Loucy (cell line): ENCODE measurements at regions not wholly inside any gene's neighbourhood (a gene's known extent, or its start where the extent isn't known, plus 50 kb on each side); places are given as distances from the start of the nearest gene placed in this dataset.
"Not testable (repeated sequence)": the region's sequence is repeated elsewhere in the genome, so short reads cannot be mapped to it uniquely, and the experiment has no call there.

Experiments used
- H2AFZ ChIP-seq: fragments of 200-600 bp; sonication (generic); 2 replicates; pipeline ENCODE4 v1.6.0; 2016; ENCODE audit warnings: antibody characterized with exemption, mild to moderate bottlenecking, low read length, moderate library complexity
- H3F3A ChIP-seq: fragments of 200-600 bp; 2 replicates; pipeline ENCODE4 v1.6.0; 2016; ENCODE audit warnings: antibody characterized with exemption, low read depth, mild to moderate bottlenecking
- H3K27me3 ChIP-seq: fragments of 200-600 bp; sonication (generic); 2 replicates; pipeline ENCODE4 v1.6.1; 2014; ENCODE audit warnings: low read length, mild to moderate bottlenecking; ENCODE audit not compliant: insufficient read depth, poor library complexity, severe bottlenecking
- H3K36me3 ChIP-seq: fragments of 200-600 bp; sonication (generic); 2 replicates; pipeline ENCODE4 v1.6.1; 2016; ENCODE audit warnings: low read length; ENCODE audit not compliant: insufficient read depth
- H3K4me1 ChIP-seq: fragments of 200-600 bp; sonication (generic); 2 replicates; pipeline ENCODE4 v1.5.1; 2014; ENCODE audit warnings: low read length, mild to moderate bottlenecking; ENCODE audit not compliant: insufficient read depth, poor library complexity, severe bottlenecking
- H3K4me2 ChIP-seq: fragments of 200-600 bp; sonication (generic); 2 replicates; pipeline ENCODE4 v1.6.0; 2014; ENCODE audit warnings: antibody characterized with exemption, low read length, low read depth, mild to moderate bottlenecking; ENCODE audit not compliant: poor library complexity, severe bottlenecking
- H3K4me3 ChIP-seq: fragments of 200-600 bp; sonication (generic); 2 replicates; pipeline ENCODE4 v1.5.1; 2014; ENCODE audit warnings: low read length, mild to moderate bottlenecking, mixed read lengths; ENCODE audit not compliant: poor library complexity, severe bottlenecking
- H3K79me2 ChIP-seq: fragments of 200-600 bp; sonication (generic); 2 replicates; pipeline ENCODE4 v1.6.1; 2014; ENCODE audit warnings: low read length; ENCODE audit not compliant: insufficient read depth
- H3K9ac ChIP-seq: fragments of 200-600 bp; sonication (generic); 2 replicates; pipeline ENCODE4 v1.6.0; 2014; ENCODE audit warnings: mild to moderate bottlenecking, low read depth, low read length, moderate library complexity; ENCODE audit not compliant: poor library complexity, severe bottlenecking
- H3K9me2 ChIP-seq: fragments of 200-600 bp; sonication (generic); replicated peaks from 2 replicates; pipeline ENCODE4 v1.6.1; 2016; ENCODE audit warnings: low read depth, low read length, mixed read lengths
- H3K9me3 ChIP-seq: fragments of 200-600 bp; sonication (generic); 2 replicates; pipeline ENCODE4 v1.6.1; 2014; ENCODE audit warnings: mild to moderate bottlenecking, antibody characterized with exemption, low read length, low read depth; ENCODE audit not compliant: insufficient read depth
- H4K20me1 ChIP-seq: fragments of 200-600 bp; sonication (generic); 2 replicates; pipeline ENCODE4 v1.6.0; 2014; ENCODE audit warnings: antibody characterized with exemption, low read length, mild to moderate bottlenecking; ENCODE audit not compliant: insufficient read depth, poor library complexity, severe bottlenecking
- CTCF ChIP-seq: fragments of 200-600 bp; sonication (generic); conservative IDR thresholded peaks from 2 replicates; pipeline ENCODE4 v1.5.1; 2014; ENCODE audit warnings: mild to moderate bottlenecking, antibody characterized with exemption, low read length
- EZH2phosphoT487 ChIP-seq: fragments of 200-600 bp; IDR thresholded peaks from 2 replicates; pipeline ENCODE4 v1.6.1; 2018; ENCODE audit warnings: antibody characterized with exemption, mild to moderate bottlenecking, moderate library complexity, borderline replicate concordance

GRCh38 chr5:29460971-29461559 is 1732.4 kb upstream of the CDH6 start:
- H2AFZ ChIP-seq: no peak overlapping the region
- H3K9me3 ChIP-seq: no peaks in the 10 kb centered on the region
- TF ChIP-seq CTCF (no peak), EZH2phosphoT487 (no peak)
- H3K4me3 ChIP-seq: no peak overlapping the region
- no peaks in the 10 kb centered on the region for H3K36me3 ChIP-seq
- no peaks in the 10 kb centered on the region for H3K79me2 ChIP-seq
- H3K27me3 ChIP-seq: no peaks in the 10 kb centered on the region
- no peak overlapping the region for H3K4me2 ChIP-seq
- H3K4me1 ChIP-seq: no peaks in the 10 kb centered on the region
- H4K20me1 ChIP-seq: no peaks in the 10 kb centered on the region
- H3K9ac ChIP-seq: no peak overlapping the region
- no peaks in the 10 kb centered on the region for H3K9me2 ChIP-seq
- no peaks in the 10 kb centered on the region for H3F3A ChIP-seq

- not testable (repeated sequence) for H3K9ac ChIP-seq, H3K9me3 ChIP-seq, H2AFZ ChIP-seq, H3K36me3 ChIP-seq, H3K4me3 ChIP-seq, H3F3A ChIP-seq, H3K4me1 ChIP-seq, H3K9me2 ChIP-seq, H3K79me2 ChIP-seq, H4K20me1 ChIP-seq, H3K27me3 ChIP-seq, H3K4me2 ChIP-seq
Measured at GRCh38 chr5:29451004-29451403, 1742.5 kb upstream of the CDH6 start.

DNA sequence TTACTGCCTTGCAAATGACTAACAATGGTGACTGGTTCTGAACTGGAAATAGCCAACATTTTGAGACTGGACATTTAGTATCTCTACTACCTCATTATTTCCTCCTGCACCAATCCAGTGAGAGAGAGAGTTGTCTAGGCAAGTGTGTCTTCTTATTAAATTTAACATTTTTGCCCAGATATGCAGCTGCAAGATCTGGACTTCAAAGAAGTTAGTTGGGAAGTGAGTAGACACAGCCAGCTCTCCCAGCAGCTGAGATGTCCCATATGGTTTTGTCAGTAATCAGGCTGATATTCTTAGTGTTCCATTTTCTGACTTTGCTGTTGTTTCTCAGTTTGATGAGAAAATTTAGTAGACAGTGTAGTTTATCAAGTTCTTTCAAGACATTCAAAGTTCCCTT is 1778.8 kb upstream of the CDH6 start:
- no peak overlapping the region for H3K9ac ChIP-seq
- H4K20me1 ChIP-seq: no peaks in the 10 kb centered on the region
- no peaks in the 10 kb centered on the region for H3F3A ChIP-seq
- H3K9me2 ChIP-seq: 0 out of 2 replicates have a peak, but pooled peaks cover 4% of the 10 kb centered on the region
- H3K9me3 ChIP-seq: no peaks in the 10 kb centered on the region
- H3K4me1 ChIP-seq: no peaks in the 10 kb centered on the region
- H3K4me2 ChIP-seq: no peak overlapping the region
- H3K27me3 ChIP-seq: no peaks in the 10 kb centered on the region
- H3K36me3 ChIP-seq: no peaks in the 10 kb centered on the region
- H2AFZ ChIP-seq: no peak overlapping the region
- no peak overlapping the region for H3K4me3 ChIP-seq
- TF ChIP-seq EZH2phosphoT487 (no peak), CTCF (no peak)
- H3K79me2 ChIP-seq: no peaks in the 10 kb centered on the region

GRCh38 chr5:29412979-29413378 is 1780.5 kb upstream of the CDH6 start:
- no peaks in the 10 kb centered on the region for H3K4me1 ChIP-seq
- H3F3A ChIP-seq: no peaks in the 10 kb centered on the region
- no peak overlapping the region for H3K9ac ChIP-seq
- no peaks in the 10 kb centered on the region for H3K36me3 ChIP-seq
- H3K4me3 ChIP-seq: no peak overlapping the region
- no peak overlapping the region for H2AFZ ChIP-seq
- no peak for TF ChIP-seq EZH2phosphoT487
- no peak for TF ChIP-seq CTCF
- no peaks in the 10 kb centered on the region for H3K79me2 ChIP-seq
- H3K9me2 ChIP-seq: 0 out of 2 replicates have a peak, but pooled peaks cover 4% of the 10 kb centered on the region
- H4K20me1 ChIP-seq: no peaks in the 10 kb centered on the region
- H3K9me3 ChIP-seq: no peaks in the 10 kb centered on the region
- H3K4me2 ChIP-seq: no peak overlapping the region
- H3K27me3 ChIP-seq: no peaks in the 10 kb centered on the region
